GM12878 (cell line): ENCODE measurements at regions not wholly inside any gene's neighbourhood (a gene's known extent, or its start where the extent isn't known, plus 50 kb on each side); places are given as distances from the start of the nearest gene placed in this dataset.
"Not testable (repeated sequence)": the region's sequence is repeated elsewhere in the genome, so short reads cannot be mapped to it uniquely, and the experiment has no call there.

Experiments
- ATAC-seq: fragments of 200-7000 bp; cut with Tn5 transposase; 3 replicates; pipeline ENCODE4 v1.9.1; 2020; ENCODE audit warnings: mild to moderate bottlenecking, moderate library complexity
- BruUV-seq: library from RNA; stranded (reverse); fragments of 400-500 nt; replicated peaks from 2 replicates; lab custom pipeline; 2021; lab: Mats Ljungman, UMichigan
- CTCF ChIA-PET: fragments of 300-600 bp; sonication (Branson Sonifier 250); formaldehyde crosslinking; extraction: SDS; loops from one replicate; lab custom pipeline; 2021; ENCODE audit warnings: inconsistent platforms; lab: Yijun Ruan, JAX
- POLR2A ChIA-PET: fragments of 350-600 bp; formaldehyde crosslinking; extraction: SDS; loops from one replicate; lab custom pipeline; 2021; ENCODE audit warnings: inconsistent platforms; lab: Charles Lee
- RAD21 ChIA-PET: fragments of 300-600 bp; sonication (Branson Sonifier 250); formaldehyde crosslinking; loops from one replicate; lab custom pipeline; 2023; ENCODE audit warnings: antibody characterized with exemption; ENCODE audit not compliant: unreplicated experiment; lab: Charles Lee
- SMC1A ChIA-PET: fragments of 300-600 bp; sonication (Branson Sonifier 250); formaldehyde crosslinking; loops from one replicate; lab custom pipeline; 2023; ENCODE audit not compliant: unreplicated experiment, uncharacterized antibody; lab: Charles Lee
- DNase-seq: peaks from one replicate; pipeline ENCODE4 v3.0.0-alpha.2; 2011; ENCODE audit warnings: low read depth, low spot score
- FAIRE-seq: peaks from 3 replicates; lab custom pipeline; 2011; peaks lifted over from hg19 to GRCh38; lab: Jason Lieb, UNC
- H2AFZ ChIP-seq: 2 replicates; pipeline ENCODE4 v1.6.0; 2011; ENCODE audit warnings: low read depth, low read length, control low read depth; ENCODE audit not compliant: control insufficient read depth
- H3K27ac ChIP-seq: 2 replicates; pipeline ENCODE4 v1.5.1; 2011; ENCODE audit warnings: control low read depth; ENCODE audit not compliant: control insufficient read depth, insufficient read depth
- H3K27me3 ChIP-seq, 2 experiments: replicated peaks in 1 of 2; 2 replicates each; pipeline versions ENCODE4 v1.6.0 to v1.6.1; 2011; ENCODE audit warnings: low read length in 1 of 2; ENCODE audit not compliant: control insufficient read depth in 2 of 2, insufficient read depth in 2 of 2
- H3K36me3 ChIP-seq, 2 experiments: 2 replicates each; pipeline ENCODE4 v1.5.1; 2011; ENCODE audit warnings: low read length in 1 of 2; ENCODE audit not compliant: control insufficient read depth in 2 of 2, insufficient read depth in 2 of 2
- H3K4me1 ChIP-seq: 2 replicates; pipeline ENCODE4 v1.6.1; 2011; ENCODE audit warnings: mild to moderate bottlenecking, low read length, moderate library complexity, mixed read lengths; ENCODE audit not compliant: control insufficient read depth, insufficient read depth
- H3K4me2 ChIP-seq: 2 replicates; pipeline ENCODE4 v1.6.0; 2011; ENCODE audit warnings: control low read depth; ENCODE audit not compliant: control insufficient read depth, insufficient read depth
- H3K4me3 ChIP-seq: fragments of 200-600 bp; sonication (generic); 2 replicates; pipeline ENCODE4 v1.5.1; 2016
- H3K79me2 ChIP-seq: 2 replicates; pipeline ENCODE4 v1.6.0; 2011; ENCODE audit warnings: low read length; ENCODE audit not compliant: control insufficient read depth, insufficient read depth
- H3K9ac ChIP-seq: 2 replicates; pipeline ENCODE4 v1.8.0; 2011; ENCODE audit warnings: low read length, control low read depth, mixed read lengths; ENCODE audit not compliant: control insufficient read depth, insufficient read depth
- H3K9me3 ChIP-seq: replicated peaks from 3 replicates; pipeline ENCODE4 v1.5.1; 2011; ENCODE audit warnings: mild to moderate bottlenecking, low read length; ENCODE audit not compliant: control insufficient read depth, insufficient read depth
- H4K20me1 ChIP-seq: 2 replicates; pipeline ENCODE4 v1.6.0; 2011; ENCODE audit not compliant: control insufficient read depth, insufficient read depth
- MLLT1 ChIP-seq: fragments of 450-650 bp; IDR thresholded peaks from 2 replicates; pipeline ENCODE4 v1.6.1; 2016; ENCODE audit warnings: mild to moderate bottlenecking
- RUNX3 ChIP-seq: IDR thresholded peaks from 2 replicates; pipeline ENCODE4 v1.6.1; 2012; ENCODE audit warnings: low read length, inconsistent platforms
- WGBS: methylation state at CpG from one replicate; pipeline ENCODE4 v1.1.6; 2016; ENCODE audit warnings: low lambda C conversion rate; ENCODE audit not compliant: insufficient replicate concordance, insufficient coverage; ENCODE audit errors: missing lambda C conversion rate; 5-methylcytosine and 5-hydroxymethylcytosine counted together
- in situ Hi-C: fragments of 300-500 bp; cut with MboI; formaldehyde crosslinking; loops from 9 replicates; pipeline ENCODE4 v1.14.3; 2018; ENCODE audit warnings: mixed read lengths
- intact Hi-C: fragments of 100-400 bp; cut with micrococcal nuclease; formaldehyde crosslinking; loops from one replicate; pipeline ENCODE4 v1.14.2; 2022; ENCODE audit not compliant: unreplicated experiment
- TF ChIP-seq, protein P1 (sequence below): fragments of 450-650 bp; IDR thresholded peaks from 2 replicates; pipeline ENCODE4 v1.6.1; 2017; ENCODE audit warnings: mild to moderate bottlenecking, low read depth, inconsistent platforms; ENCODE audit not compliant: poor library complexity, severe bottlenecking

- TF ChIP-seq, protein P1, sequence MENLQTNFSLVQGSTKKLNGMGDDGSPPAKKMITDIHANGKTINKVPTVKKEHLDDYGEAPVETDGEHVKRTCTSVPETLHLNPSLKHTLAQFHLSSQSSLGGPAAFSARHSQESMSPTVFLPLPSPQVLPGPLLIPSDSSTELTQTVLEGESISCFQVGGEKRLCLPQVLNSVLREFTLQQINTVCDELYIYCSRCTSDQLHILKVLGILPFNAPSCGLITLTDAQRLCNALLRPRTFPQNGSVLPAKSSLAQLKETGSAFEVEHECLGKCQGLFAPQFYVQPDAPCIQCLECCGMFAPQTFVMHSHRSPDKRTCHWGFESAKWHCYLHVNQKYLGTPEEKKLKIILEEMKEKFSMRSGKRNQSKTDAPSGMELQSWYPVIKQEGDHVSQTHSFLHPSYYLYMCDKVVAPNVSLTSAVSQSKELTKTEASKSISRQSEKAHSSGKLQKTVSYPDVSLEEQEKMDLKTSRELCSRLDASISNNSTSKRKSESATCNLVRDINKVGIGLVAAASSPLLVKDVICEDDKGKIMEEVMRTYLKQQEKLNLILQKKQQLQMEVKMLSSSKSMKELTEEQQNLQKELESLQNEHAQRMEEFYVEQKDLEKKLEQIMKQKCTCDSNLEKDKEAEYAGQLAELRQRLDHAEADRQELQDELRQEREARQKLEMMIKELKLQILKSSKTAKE, result peak; percentile 30
- TF ChIP-seq MLLT1 (peak; percentile 55; the same call in 1 of the 2 replicates), RUNX3 (peak; percentile 22; the same call in 1 of the 2 replicates)
- H3K79me2 ChIP-seq, DNase-seq, H2AFZ ChIP-seq, H4K20me1 ChIP-seq, H3K4me3 ChIP-seq, BruUV-seq, in situ Hi-C loops, H3K27me3 ChIP-seq, H3K9ac ChIP-seq, POLR2A ChIA-PET, H3K9me3 ChIP-seq, FAIRE-seq, H3K27ac ChIP-seq, SMC1A ChIA-PET, H3K36me3 ChIP-seq, H3K4me2 ChIP-seq, CTCF ChIA-PET, ATAC-seq, H3K4me1 ChIP-seq, intact Hi-C loops, RAD21 ChIA-PET: not testable (repeated sequence)
- 0% methylated on average over 6 of the region's 7 CpGs for WGBS
These were observed 2745.9 kb upstream of the TPTE start for GRCh38 chr21:7775327-7775984.

GRCh38 chr21:7776035-7776434 lies 2745.3 kb upstream of the TPTE start:
- BruUV-seq, intact Hi-C loops, H3K4me3 ChIP-seq, H3K9me3 ChIP-seq, H3K4me2 ChIP-seq, H4K20me1 ChIP-seq, CTCF ChIA-PET, POLR2A ChIA-PET, ATAC-seq, H2AFZ ChIP-seq, SMC1A ChIA-PET, H3K79me2 ChIP-seq, DNase-seq, in situ Hi-C loops, H3K27me3 ChIP-seq, RAD21 ChIA-PET, H3K36me3 ChIP-seq, H3K27ac ChIP-seq, FAIRE-seq, H3K9ac ChIP-seq, H3K4me1 ChIP-seq: not testable (repeated sequence)
- 0% methylated on average over 1 of the region's 6 CpGs for WGBS

- H4K20me1 ChIP-seq, POLR2A ChIA-PET, H3K79me2 ChIP-seq, H2AFZ ChIP-seq, in situ Hi-C loops, H3K4me2 ChIP-seq, H3K9ac ChIP-seq, H3K27me3 ChIP-seq, DNase-seq, intact Hi-C loops, ATAC-seq, H3K9me3 ChIP-seq, FAIRE-seq, H3K4me1 ChIP-seq, H3K27ac ChIP-seq, BruUV-seq, H3K36me3 ChIP-seq, CTCF ChIA-PET, H3K4me3 ChIP-seq, SMC1A ChIA-PET, RAD21 ChIA-PET: not testable (repeated sequence)
- WGBS, result no CpG with 5 or more reads among the region's 2 CpGs
These were observed 2744.8 kb upstream of the TPTE start for GRCh38 chr21:7776622-7777021.
